Small intestine (tissue), 7 donors: ENCODE measurements at regions not wholly inside any gene's neighbourhood (a gene's known extent, or its start where the extent isn't known, plus 50 kb on each side); places are given as distances from the start of the nearest gene placed in this dataset.

Experiments
- DNase-seq, 2 donors: peaks; one replicate each; pipeline versions ENCODE4 v3.0.0 to v3.0.0-alpha.2; 2013
- FAIRE-seq: peaks from 2 replicates; lab custom pipeline; 2012; peaks lifted over from hg19 to GRCh38; lab: Jason Lieb, UNC
- H3K27ac ChIP-seq, 3 donors: one replicate each; pipeline ENCODE4 v1.5.1; 2013; ENCODE audit warnings: low read length in 2 of 3, mild to moderate bottlenecking in 2 of 3, control low read depth in 1 of 3, inconsistent platforms in 1 of 3, low read depth in 1 of 3, moderate library complexity in 1 of 3
- H3K27me3 ChIP-seq, 3 donors: one replicate each; pipeline ENCODE4 v1.6.1; 2013; ENCODE audit warnings: low read length in 3 of 3, inconsistent platforms in 1 of 3; ENCODE audit not compliant: control insufficient read depth in 3 of 3, insufficient read depth in 3 of 3
- H3K36me3 ChIP-seq, 3 donors: one replicate each; pipeline ENCODE4 v1.6.1; 2013; ENCODE audit warnings: low read length in 3 of 3, inconsistent platforms in 1 of 3, low read depth in 1 of 3, mild to moderate bottlenecking in 1 of 3, moderate library complexity in 1 of 3; ENCODE audit not compliant: control insufficient read depth in 3 of 3, insufficient read depth in 2 of 3
- H3K4me1 ChIP-seq, 3 donors: one replicate each; pipeline ENCODE4 v1.6.1; 2013; ENCODE audit warnings: low read length in 2 of 3, inconsistent platforms in 1 of 3, low read depth in 1 of 3, mild to moderate bottlenecking in 1 of 3, moderate library complexity in 1 of 3; ENCODE audit not compliant: control insufficient read depth in 3 of 3, insufficient read depth in 2 of 3
- H3K4me3 ChIP-seq, 3 donors: one replicate each; pipeline ENCODE4 v1.5.1; 2013; ENCODE audit warnings: low read length in 3 of 3, control low read depth in 1 of 3, inconsistent platforms in 1 of 3, low read depth in 1 of 3, mild to moderate bottlenecking in 1 of 3, moderate library complexity in 1 of 3
- H3K9me3 ChIP-seq, 2 donors: one replicate each; pipeline ENCODE4 v1.6.1; 2013; ENCODE audit warnings: low read depth in 1 of 2, low read length in 1 of 2; ENCODE audit not compliant: control insufficient read depth in 2 of 2, insufficient read depth in 1 of 2
- WGBS, 3 donors: extraction: QIAGEN DNeasy Blood & Tissue Kit; methylation state at CpG; one replicate each; pipeline ENCODE4 v1.1.7; 2013; 5-methylcytosine and 5-hydroxymethylcytosine counted together
- donor health status: healthy with polysubstance abuse.
- donor health status: control.
- donor health status: control.
- donor health status: Bipolar disorder and iron deficiency.
- donor health status: healthy.

DNA sequence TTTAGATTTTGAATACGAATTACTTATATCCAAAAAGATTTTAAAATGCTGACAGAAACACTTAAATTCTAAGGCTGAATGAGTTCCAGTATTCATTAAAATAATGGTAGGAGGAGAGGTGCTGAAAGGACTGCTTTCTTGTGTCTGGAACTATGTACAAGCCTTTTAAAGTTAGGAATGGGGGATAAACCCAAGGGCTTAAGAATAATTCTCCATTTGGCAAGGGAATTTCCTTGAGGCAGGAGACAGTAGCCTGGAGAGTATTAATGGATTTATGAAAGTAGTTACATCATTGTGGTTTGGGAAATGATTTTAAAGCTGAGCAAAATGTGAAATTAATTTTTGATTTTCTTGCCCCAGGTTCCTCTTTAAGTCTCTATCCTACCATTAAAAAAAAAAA is 266.5 kb upstream of the KCNIP4 start:
- Histone ChIP-seq H3K9me3 (no peaks in the 10 kb centered on the region), H3K36me3 (no peaks in the 10 kb centered on the region), H3K4me1 (no peaks in the 10 kb centered on the region), H3K4me3 (no peak overlapping the region), H3K27me3 (no peaks in the 10 kb centered on the region), H3K27ac (no peak overlapping the region)
- 76 to 83% (median 79%) methylated on average over 1 of the region's 1 CpG for WGBS, 3 donors
- FAIRE-seq (no peak), DNase-seq (no peak)

- H3K9me3 ChIP-seq, result no peaks in the 10 kb centered on the region
- DNase-seq (no peak), FAIRE-seq (no peak)
- H3K27me3 ChIP-seq, result no peaks in the 10 kb centered on the region
- H3K27ac ChIP-seq, result no peak overlapping the region
- no peaks in the 10 kb centered on the region for H3K36me3 ChIP-seq
- no peak overlapping the region for H3K4me3 ChIP-seq
- WGBS, 3 donors, result 78 to 94% (median 82%) methylated on average over 1 of the region's 1 CpG
- H3K4me1 ChIP-seq, result peaks cover 0 to 2% (median 0%) of the 10 kb centered on the region in 3 donors
Measured at GRCh38 chr4:22203711-22204011, 255.1 kb upstream of the KCNIP4 start.

DNA sequence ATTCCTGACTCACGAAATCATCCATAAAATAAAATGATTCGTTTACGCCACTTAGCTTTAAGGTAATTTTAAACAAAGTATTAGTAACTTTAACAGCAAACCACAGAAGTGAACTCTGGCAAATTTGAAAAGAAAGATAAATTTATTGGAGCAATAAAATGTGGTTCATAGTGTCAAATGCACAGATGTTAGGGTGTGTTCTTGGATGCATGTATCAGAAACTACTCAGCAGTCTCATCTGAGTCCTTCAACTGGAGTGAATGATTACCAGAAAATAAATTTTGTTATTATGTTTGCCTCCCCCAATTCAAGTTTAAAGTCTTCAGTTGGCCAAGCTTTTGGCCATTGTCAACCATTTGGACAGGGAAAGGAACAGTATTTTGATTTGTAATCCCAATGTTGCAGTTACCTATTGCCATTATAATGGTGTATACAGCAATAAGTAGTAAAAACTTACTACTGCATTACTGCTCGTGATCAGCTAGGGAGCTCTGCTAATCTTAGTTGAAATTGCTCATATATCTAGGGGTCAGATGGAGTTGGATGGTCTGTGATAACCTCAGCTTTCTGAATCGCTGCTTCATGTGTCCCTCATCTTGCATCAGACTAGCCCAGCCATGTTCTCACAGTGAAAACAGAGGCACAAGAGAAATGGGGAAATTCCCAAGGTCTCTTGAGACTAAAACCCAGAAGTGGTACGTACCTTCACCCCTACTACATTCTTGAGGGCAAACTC is 254.6 kb upstream of the KCNIP4 start:
- Histone ChIP-seq H3K4me1 (peaks cover 0 to 2% (median 0%) of the 10 kb centered on the region in 3 donors), H3K4me3 (no peak overlapping the region), H3K36me3 (no peaks in the 10 kb centered on the region), H3K27ac (no peak overlapping the region), H3K9me3 (no peaks in the 10 kb centered on the region), H3K27me3 (no peaks in the 10 kb centered on the region)
- peak in 1 of 2 donors; percentile 67 for DNase-seq
- WGBS, 3 donors, result 22 to 63% (median 30%) methylated on average over 6 of the region's 6 CpGs
- no peak for FAIRE-seq

DNA sequence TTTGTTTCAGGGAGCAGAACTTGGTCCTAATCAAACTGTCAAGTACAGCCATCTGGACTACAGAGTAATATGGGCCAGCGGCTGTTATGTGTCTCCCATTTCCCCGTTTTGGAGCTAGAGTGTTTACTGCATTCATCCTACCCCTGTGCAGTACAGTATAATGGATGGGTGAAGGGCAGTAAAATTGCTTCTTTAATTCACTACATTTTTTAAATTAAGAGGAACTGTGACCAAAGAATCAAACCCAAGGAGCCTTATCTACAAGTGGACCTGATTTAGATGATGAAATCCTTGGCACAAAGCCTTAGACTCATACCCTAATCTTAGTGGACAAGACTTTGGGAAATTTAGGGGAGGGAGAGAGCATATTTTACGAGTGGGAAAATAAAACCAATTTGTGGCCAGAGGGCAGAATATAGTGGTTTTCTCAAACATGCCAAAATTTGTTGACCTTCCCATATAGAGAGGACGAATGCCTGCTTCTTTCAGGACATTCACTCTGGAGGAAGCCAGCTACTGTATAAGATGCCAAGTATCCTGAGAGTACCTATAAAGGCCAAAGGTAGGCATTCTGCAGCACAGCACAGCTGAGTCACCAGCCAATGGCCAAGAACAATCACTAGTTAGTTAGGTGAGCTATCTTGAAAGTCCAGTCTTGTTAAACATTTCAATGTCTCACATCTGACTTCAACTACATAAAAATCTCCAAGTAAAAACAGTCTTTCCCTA is 253.8 kb upstream of the KCNIP4 start:
- no peaks in the 10 kb centered on the region for H3K27me3 ChIP-seq
- whole genome bisulfite sequencing, 3 donors, result 22 to 53% (median 30%) methylated on average over 4 of the region's 4 CpGs
- DNase-seq (peak in 1 of 2 donors; percentile 85), FAIRE-seq (no peak)
- H3K4me1 ChIP-seq, result peaks cover 0 to 2% (median 0%) of the 10 kb centered on the region in 3 donors
- no peak overlapping the region for H3K4me3 ChIP-seq
- no peaks in the 10 kb centered on the region for H3K36me3 ChIP-seq
- H3K9me3 ChIP-seq, result no peaks in the 10 kb centered on the region
- H3K27ac ChIP-seq, result no peak overlapping the region

DNA sequence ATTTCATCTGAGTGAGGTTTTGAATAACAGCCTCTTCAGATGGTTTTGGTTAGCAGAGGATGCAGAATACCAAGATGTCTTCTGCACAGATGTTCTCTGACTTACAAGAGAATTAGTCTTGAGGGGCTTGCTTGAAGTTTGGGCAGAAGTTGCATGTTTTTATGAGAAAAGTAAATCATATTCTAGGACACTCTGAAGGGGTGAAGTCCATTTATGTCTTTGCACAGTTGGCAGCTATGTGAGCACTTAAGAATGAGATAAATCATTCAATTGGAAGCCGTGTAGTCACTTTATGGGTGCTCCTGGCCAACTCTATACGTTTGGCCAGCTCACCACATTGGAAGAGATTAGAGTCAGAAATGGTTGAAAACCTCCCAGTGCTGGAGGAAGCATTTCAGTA is 252.7 kb upstream of the KCNIP4 start:
- 9 to 26% (median 15%) methylated on average over 2 of the region's 2 CpGs for WGBS, 3 donors
- Histone ChIP-seq H3K36me3 (no peaks in the 10 kb centered on the region), H3K27ac (no peak overlapping the region), H3K27me3 (no peaks in the 10 kb centered on the region), H3K4me1 (peaks cover 0 to 2% (median 0%) of the 10 kb centered on the region in 3 donors), H3K4me3 (no peak overlapping the region), H3K9me3 (no peaks in the 10 kb centered on the region)
- no peak for DNase-seq
- no peak for FAIRE-seq

- DNase-seq (no peak), FAIRE-seq (no peak)
- no peak overlapping the region for H3K27ac ChIP-seq
- WGBS, 3 donors, result 91 to 96% (median 93%) methylated on average over 3 of the region's 3 CpGs
- H3K4me3 ChIP-seq, result no peak overlapping the region
- H3K4me1 ChIP-seq, result no peaks in the 10 kb centered on the region
- H3K27me3 ChIP-seq, result no peaks in the 10 kb centered on the region
- no peaks in the 10 kb centered on the region for H3K36me3 ChIP-seq
- no peaks in the 10 kb centered on the region for H3K9me3 ChIP-seq
Measured at GRCh38 chr4:22196551-22196950, 248.0 kb upstream of the KCNIP4 start.

DNA sequence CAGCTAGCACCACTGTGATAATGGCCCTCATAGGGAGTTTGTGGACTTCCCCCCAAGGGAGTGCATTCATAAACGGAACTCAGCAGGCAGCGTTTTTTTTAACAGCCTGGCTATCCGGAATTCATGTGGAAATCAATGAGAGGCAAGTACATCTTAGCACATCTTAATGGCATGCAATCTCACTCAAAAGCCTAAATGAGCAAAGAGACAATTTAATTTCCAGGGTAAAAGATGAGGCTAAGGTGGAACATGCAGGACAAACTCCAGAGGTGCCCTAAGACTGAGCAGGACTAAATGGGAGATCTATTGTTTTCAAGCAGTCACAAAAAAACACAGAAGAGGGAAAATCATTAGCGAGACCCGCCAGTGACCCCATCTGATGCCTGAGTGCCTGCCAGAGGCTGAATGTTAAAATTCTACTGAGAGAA is 243.5 kb upstream of the KCNIP4 start:
- Histone ChIP-seq H3K27ac (no peak overlapping the region), H3K4me1 (no peaks in the 10 kb centered on the region), H3K9me3 (no peaks in the 10 kb centered on the region), H3K4me3 (no peak overlapping the region), H3K36me3 (no peaks in the 10 kb centered on the region), H3K27me3 (no peaks in the 10 kb centered on the region)
- WGBS, 3 donors, result 12 to 28% (median 20%) methylated on average over 5 of the region's 5 CpGs
- no peak for DNase-seq
- FAIRE-seq, result no peak

- DNase-seq (no peak), FAIRE-seq (no peak)
- 56 to 68% (median 62%) methylated on average over 2 of the region's 2 CpGs for WGBS, 3 donors
- Histone ChIP-seq H3K36me3 (no peaks in the 10 kb centered on the region), H3K4me3 (no peak overlapping the region), H3K27ac (no peak overlapping the region), H3K4me1 (no peaks in the 10 kb centered on the region), H3K9me3 (no peaks in the 10 kb centered on the region), H3K27me3 (no peaks in the 10 kb centered on the region)
Measured at GRCh38 chr4:22191565-22191964, 243.0 kb upstream of the KCNIP4 start.
